ENCODE measurements at regions not wholly inside any gene's neighbourhood (a gene's known extent, or its start where the extent isn't known, plus 50 kb on each side); places are given as distances from the start of the nearest gene placed in this dataset.

GRCh38 chr14:25122843-25123242 lies 72.9 kb upstream of the STXBP6 start:
- DNase-seq (ENCODE audit: low read depth, low spot score): no peak
- H3K4me1 Mint-ChIP-seq: no peaks in the 10 kb centered on the region
- no peak overlapping the region for H3K4me3 Mint-ChIP-seq
- no peak for TF ChIP-seq CTCF (conservative IDR thresholded peaks at IDR 0.05)
- no peak overlapping the region for H3K27ac Mint-ChIP-seq (ENCODE audit: unreplicated experiment)
- no peaks in the 10 kb centered on the region for H3K9me3 Mint-ChIP-seq
- no peaks in the 10 kb centered on the region for H3K36me3 Mint-ChIP-seq (ENCODE audit: low read depth)
- H3K27me3 Mint-ChIP-seq (ENCODE audit: low read depth): no peaks in the 10 kb centered on the region

- H3K27me3 Mint-ChIP-seq (ENCODE audit: low read depth): no peaks in the 10 kb centered on the region
- H3K36me3 Mint-ChIP-seq (ENCODE audit: low read depth): no peaks in the 10 kb centered on the region
- DNase-seq (ENCODE audit: low read depth, low spot score): no peak
- no peaks in the 10 kb centered on the region for H3K9me3 Mint-ChIP-seq
- H3K4me1 Mint-ChIP-seq: no peaks in the 10 kb centered on the region
- TF ChIP-seq CTCF (conservative IDR thresholded peaks at IDR 0.05): no peak
- peak overlapping the region; percentile 89 for H3K27ac Mint-ChIP-seq (ENCODE audit: unreplicated experiment)
- no peak overlapping the region for H3K4me3 Mint-ChIP-seq
Measured at GRCh38 chr14:25122211-25122610, 72.3 kb upstream of the STXBP6 start.

- H3K27ac Mint-ChIP-seq (ENCODE audit: unreplicated experiment): no peak overlapping the region
- no peaks in the 10 kb centered on the region for H3K9me3 Mint-ChIP-seq
- no peaks in the 10 kb centered on the region for H3K36me3 Mint-ChIP-seq (ENCODE audit: low read depth)
- no peak overlapping the region for H3K4me3 Mint-ChIP-seq
- DNase-seq (ENCODE audit: low read depth, low spot score): no peak
- no peaks in the 10 kb centered on the region for H3K4me1 Mint-ChIP-seq
- no peaks in the 10 kb centered on the region for H3K27me3 Mint-ChIP-seq (ENCODE audit: low read depth)
- no peak for TF ChIP-seq CTCF (conservative IDR thresholded peaks at IDR 0.05)
Measured at GRCh38 chr14:25121337-25122129, 71.6 kb upstream of the STXBP6 start.

- H3K27me3 Mint-ChIP-seq (ENCODE audit: low read depth): peaks cover 1% of the 10 kb centered on the region
- H3K4me3 Mint-ChIP-seq: no peak overlapping the region
- no peaks in the 10 kb centered on the region for H3K4me1 Mint-ChIP-seq
- H3K27ac Mint-ChIP-seq (ENCODE audit: unreplicated experiment): no peak overlapping the region
- no peak for DNase-seq (ENCODE audit: low read depth, low spot score)
- H3K9me3 Mint-ChIP-seq: peaks cover 1% of the 10 kb centered on the region
- no peak for TF ChIP-seq CTCF (conservative IDR thresholded peaks at IDR 0.05)
- no peaks in the 10 kb centered on the region for H3K36me3 Mint-ChIP-seq (ENCODE audit: low read depth)
Measured at GRCh38 chr14:25120261-25120660, 70.3 kb upstream of the STXBP6 start.

- no peak for DNase-seq (ENCODE audit: low read depth, low spot score)
- Mint-ChIP-seq H3K4me1 (no peaks in the 10 kb centered on the region), H3K9me3 (peaks cover 6% of the 10 kb centered on the region), H3K4me3 (no peak overlapping the region), H3K27ac (ENCODE audit: unreplicated experiment) (no peak overlapping the region), H3K36me3 (ENCODE audit: low read depth) (no peaks in the 10 kb centered on the region), H3K27me3 (ENCODE audit: low read depth) (peaks cover 3% of the 10 kb centered on the region)
- TF ChIP-seq CTCF (conservative IDR thresholded peaks at IDR 0.05): no peak
Measured at GRCh38 chr14:25118671-25119070, 68.7 kb upstream of the STXBP6 start.

All from neural crest cell (in vitro differentiated cells).